T-helper 2 cell treated with Interferon-gamma antibody and Interleukin-4, amounts not matched to agents 5 μg/mL and 100 μg/mL, for 36 hours (primary cell): ENCODE measurements at regions not wholly inside any gene's neighbourhood (a gene's known extent, or its start where the extent isn't known, plus 50 kb on each side); places are given as distances from the start of the nearest gene placed in this dataset.

Experiments
- DNase-seq: peaks from one replicate; pipeline ENCODE4 v3.0.0; 2021; ENCODE audit warnings: low spot score
- H3K27ac Mint-ChIP-seq: one replicate; pipeline ENCODE4 v1.8.0; 2021; ENCODE audit warnings: mild to moderate bottlenecking, mixed read lengths
- H3K27me3 Mint-ChIP-seq: one replicate; pipeline ENCODE4 v1.8.0; 2021; ENCODE audit warnings: low read depth, mixed read lengths
- H3K36me3 Mint-ChIP-seq: one replicate; pipeline ENCODE4 v1.8.0; 2021; ENCODE audit warnings: low read depth, mixed read lengths
- H3K4me1 Mint-ChIP-seq: one replicate; pipeline ENCODE4 v1.8.0; 2021; ENCODE audit warnings: low read depth, mixed read lengths
- H3K4me3 Mint-ChIP-seq: one replicate; pipeline ENCODE4 v1.8.0; 2022; ENCODE audit warnings: mild to moderate bottlenecking, moderate library complexity, mixed read lengths
- H3K9me3 Mint-ChIP-seq: one replicate; pipeline ENCODE4 v1.8.0; 2021; ENCODE audit warnings: mixed read lengths

DNA sequence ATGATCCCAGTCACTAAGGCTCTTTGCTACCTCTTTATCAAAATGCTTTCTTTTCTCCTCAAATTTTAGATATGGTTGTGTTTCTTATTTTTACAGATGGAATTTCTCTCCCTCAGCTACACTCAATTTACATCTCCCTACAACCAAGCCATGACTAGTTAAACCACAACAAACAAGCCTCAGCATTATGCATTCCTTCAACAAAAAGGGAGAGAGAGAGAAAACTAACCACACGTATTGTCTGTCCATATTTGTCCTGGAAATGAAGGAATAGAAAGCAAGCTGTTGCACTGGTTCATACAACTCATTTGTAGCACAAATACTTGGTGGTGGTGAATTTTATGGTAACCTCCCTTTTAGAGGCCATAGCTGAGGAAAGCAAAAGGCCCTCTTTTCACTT is 286.4 kb downstream of the AHR start:
- H3K9me3 Mint-ChIP-seq = no peaks in the 10 kb centered on the region
- H3K36me3 Mint-ChIP-seq = no peaks in the 10 kb centered on the region
- no peaks in the 10 kb centered on the region for H3K27me3 Mint-ChIP-seq
- DNase-seq = no peak
- H3K4me3 Mint-ChIP-seq = no peak overlapping the region
- H3K27ac Mint-ChIP-seq = no peak overlapping the region
- H3K4me1 Mint-ChIP-seq = peaks cover 3% of the 10 kb centered on the region

DNA sequence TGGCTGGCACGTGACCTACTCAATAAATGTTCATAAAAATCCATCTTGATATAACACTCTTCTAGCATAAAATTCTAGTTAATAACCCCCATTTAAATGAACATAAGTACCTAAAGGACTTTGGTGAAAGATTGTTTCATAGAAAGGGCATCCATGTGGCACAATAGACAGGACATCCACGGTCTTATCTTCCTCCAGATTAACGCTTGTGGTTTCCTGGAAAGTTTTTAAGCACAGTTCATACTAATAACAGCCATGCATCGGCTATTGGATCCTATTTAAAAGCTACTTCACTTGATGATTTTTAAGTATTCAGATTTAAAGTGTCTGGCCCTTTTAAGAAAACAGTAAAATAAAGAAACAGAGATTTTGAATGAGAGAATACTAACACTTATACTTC is 288.3 kb downstream of the AHR start:
- H3K4me3 Mint-ChIP-seq = no peak overlapping the region
- H3K27me3 Mint-ChIP-seq = no peaks in the 10 kb centered on the region
- no peak overlapping the region for H3K27ac Mint-ChIP-seq
- no peaks in the 10 kb centered on the region for H3K36me3 Mint-ChIP-seq
- no peaks in the 10 kb centered on the region for H3K9me3 Mint-ChIP-seq
- DNase-seq = no peak
- H3K4me1 Mint-ChIP-seq = peaks cover 3% of the 10 kb centered on the region

DNA sequence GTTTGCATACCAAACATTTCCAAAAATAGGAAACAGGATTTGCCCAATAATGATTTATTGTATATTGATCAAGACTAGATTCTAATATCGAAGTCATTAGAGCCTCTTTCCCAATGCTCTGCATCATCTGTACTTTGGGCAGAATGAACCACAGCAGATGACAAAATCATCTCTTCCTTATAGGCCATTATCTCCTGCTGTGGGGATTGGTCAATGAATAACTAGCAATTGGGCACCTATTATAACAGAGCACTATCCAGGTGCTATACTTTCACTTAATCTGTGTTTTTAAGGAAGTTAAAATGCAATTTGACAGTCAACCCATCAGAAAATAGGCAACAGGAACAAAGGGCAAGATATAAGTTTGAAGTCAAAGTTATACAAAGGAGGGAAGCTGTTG is 290.3 kb downstream of the AHR start:
- no peaks in the 10 kb centered on the region for H3K9me3 Mint-ChIP-seq
- H3K27me3 Mint-ChIP-seq = peaks cover 2% of the 10 kb centered on the region
- no peak for DNase-seq
- H3K36me3 Mint-ChIP-seq = no peaks in the 10 kb centered on the region
- H3K27ac Mint-ChIP-seq = no peak overlapping the region
- no peak overlapping the region for H3K4me3 Mint-ChIP-seq
- no peaks in the 10 kb centered on the region for H3K4me1 Mint-ChIP-seq

DNA sequence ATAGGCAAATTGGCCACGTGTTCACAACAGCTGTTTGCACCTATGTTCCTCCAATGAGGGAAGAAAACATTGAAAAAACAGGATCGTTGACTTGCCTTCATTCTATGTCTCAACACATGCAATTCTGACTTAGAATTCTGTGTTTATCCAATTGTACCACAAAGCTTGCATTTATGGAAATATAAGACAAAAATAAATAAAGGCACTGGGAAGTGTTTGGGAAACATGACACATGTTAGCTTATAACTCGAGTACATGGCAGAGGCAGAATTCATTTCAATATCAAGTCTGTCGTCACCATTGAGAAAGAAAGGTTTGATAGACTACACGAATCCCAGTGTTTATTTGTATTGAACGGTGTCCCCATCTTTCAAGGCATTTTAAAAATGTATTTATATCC is 291.2 kb downstream of the AHR start:
- no peaks in the 10 kb centered on the region for H3K4me1 Mint-ChIP-seq
- no peak overlapping the region for H3K4me3 Mint-ChIP-seq
- no peak overlapping the region for H3K27ac Mint-ChIP-seq
- H3K9me3 Mint-ChIP-seq = no peaks in the 10 kb centered on the region
- no peaks in the 10 kb centered on the region for H3K36me3 Mint-ChIP-seq
- DNase-seq = no peak
- H3K27me3 Mint-ChIP-seq = peaks cover 2% of the 10 kb centered on the region

DNA sequence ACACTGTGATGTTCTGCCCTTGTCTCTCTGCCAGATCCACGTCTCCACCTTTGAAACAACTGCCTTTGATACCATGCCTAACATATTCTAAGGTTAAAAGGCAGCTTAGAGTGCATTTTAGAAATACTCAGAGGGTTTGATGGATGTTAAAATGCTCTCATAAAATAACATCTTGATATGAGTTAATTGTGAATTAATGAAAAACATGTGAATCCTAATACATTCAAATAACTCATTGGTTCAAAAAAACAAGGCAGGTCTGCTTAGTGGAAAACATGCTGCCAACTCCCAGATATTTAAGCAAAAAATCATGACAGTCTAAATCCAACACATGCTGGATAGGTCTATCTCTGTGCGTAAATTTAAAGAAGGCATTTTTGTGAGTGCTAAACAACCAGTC is 291.8 kb downstream of the AHR start:
- Mint-ChIP-seq H3K4me3 (no peak overlapping the region), H3K9me3 (no peaks in the 10 kb centered on the region), H3K27me3 (peaks cover 2% of the 10 kb centered on the region), H3K36me3 (no peaks in the 10 kb centered on the region), H3K4me1 (no peaks in the 10 kb centered on the region), H3K27ac (no peak overlapping the region)
- DNase-seq = no peak

DNA sequence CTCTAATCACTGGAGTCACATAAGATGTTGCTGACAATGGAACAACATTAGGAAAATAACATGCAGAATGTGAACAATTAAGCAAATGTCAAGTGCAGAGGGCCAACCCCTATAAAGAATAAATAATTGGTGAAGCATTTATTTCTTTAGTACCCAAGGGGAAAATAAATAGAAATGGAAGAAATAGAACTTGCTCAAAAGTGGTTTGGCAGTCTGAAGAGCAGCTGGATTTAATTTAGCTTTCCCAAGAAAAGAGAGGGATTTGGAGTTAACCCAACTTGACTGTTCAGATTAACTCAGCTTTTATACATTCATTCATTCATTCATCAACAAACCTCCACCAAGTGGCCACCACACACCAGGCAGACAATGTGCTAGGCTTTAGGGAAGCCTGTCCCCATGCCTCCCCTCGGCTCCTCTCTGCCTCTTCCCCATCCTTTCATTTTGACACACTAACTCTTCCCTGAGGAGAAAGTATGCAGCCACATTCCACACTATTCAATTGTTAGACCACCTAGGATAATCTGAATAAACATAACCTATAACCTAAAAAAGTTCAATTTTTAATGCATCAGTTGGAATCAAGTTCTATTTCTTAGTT is 295.5 kb downstream of the AHR start:
- Mint-ChIP-seq H3K27me3 (peaks cover 2% of the 10 kb centered on the region), H3K4me3 (no peak overlapping the region), H3K4me1 (no peaks in the 10 kb centered on the region), H3K36me3 (no peaks in the 10 kb centered on the region), H3K9me3 (no peaks in the 10 kb centered on the region), H3K27ac (no peak overlapping the region)
- DNase-seq = no peak

DNA sequence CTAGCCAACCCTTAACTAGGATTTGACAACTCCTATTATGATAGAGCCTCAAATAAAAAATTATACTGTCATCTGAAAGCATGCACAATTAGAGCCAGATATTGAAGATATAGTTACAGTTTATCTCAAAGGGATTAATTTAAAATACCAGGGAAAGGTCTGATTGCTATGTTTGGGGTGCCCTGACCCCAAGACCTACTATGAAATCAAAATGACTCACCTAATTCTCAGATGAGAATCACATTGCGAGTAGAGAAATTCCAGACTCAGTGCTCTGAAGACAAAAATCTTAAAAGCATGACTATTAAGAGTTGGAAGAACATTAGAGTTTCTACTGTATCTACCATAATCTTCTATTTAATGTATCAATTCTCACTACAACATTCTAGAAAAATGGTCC is 297.1 kb downstream of the AHR start:
- Mint-ChIP-seq H3K27ac (no peak overlapping the region), H3K4me1 (no peaks in the 10 kb centered on the region), H3K27me3 (peaks cover 2% of the 10 kb centered on the region), H3K36me3 (no peaks in the 10 kb centered on the region), H3K4me3 (no peak overlapping the region), H3K9me3 (no peaks in the 10 kb centered on the region)
- DNase-seq = no peak

DNA sequence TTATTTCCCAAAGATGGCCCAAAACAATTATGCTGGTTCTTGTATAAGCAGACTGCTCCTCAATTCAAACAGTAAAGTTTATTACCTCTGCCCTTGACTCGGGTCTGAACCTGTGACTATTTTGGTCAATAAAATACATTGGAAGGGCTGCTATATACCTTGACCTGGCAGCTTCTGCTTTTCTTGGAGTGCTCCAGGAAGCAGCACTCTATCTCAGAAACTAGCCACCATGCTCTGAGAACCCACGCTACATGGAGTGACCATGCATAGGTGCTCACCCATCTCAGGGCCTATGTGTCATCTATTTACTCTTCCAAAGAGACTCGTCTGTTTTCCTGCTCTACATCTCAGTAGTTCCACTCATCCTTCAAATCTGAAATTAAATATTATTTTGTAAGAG is 299.9 kb downstream of the AHR start:
- no peak overlapping the region for H3K4me3 Mint-ChIP-seq
- H3K27ac Mint-ChIP-seq = no peak overlapping the region
- DNase-seq = no peak
- H3K27me3 Mint-ChIP-seq = no peaks in the 10 kb centered on the region
- H3K36me3 Mint-ChIP-seq = no peaks in the 10 kb centered on the region
- H3K4me1 Mint-ChIP-seq = no peaks in the 10 kb centered on the region
- H3K9me3 Mint-ChIP-seq = no peaks in the 10 kb centered on the region

DNA sequence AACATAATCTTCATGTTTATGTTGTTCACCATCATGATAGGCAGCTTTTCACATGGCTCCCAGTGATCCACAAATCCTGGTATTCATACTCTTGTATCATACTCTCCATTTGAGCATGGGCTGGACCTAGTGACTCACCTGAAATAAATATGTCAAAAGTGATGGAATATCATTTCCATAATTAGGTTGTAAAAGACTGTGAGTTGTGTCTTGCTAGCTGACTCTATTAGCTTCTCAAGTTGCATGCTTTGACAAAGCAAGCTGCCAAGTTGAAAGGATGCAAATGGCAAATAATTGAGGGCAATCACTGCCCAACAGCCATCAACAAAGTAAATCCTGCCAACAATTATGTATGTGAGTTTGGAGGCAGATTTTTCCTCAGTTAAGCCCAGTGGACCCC is 300.4 kb downstream of the AHR start:
- H3K4me1 Mint-ChIP-seq = no peaks in the 10 kb centered on the region
- no peaks in the 10 kb centered on the region for H3K27me3 Mint-ChIP-seq
- no peaks in the 10 kb centered on the region for H3K36me3 Mint-ChIP-seq
- H3K27ac Mint-ChIP-seq = no peak overlapping the region
- DNase-seq = no peak
- H3K9me3 Mint-ChIP-seq = peaks cover 5% of the 10 kb centered on the region
- H3K4me3 Mint-ChIP-seq = no peak overlapping the region

DNA sequence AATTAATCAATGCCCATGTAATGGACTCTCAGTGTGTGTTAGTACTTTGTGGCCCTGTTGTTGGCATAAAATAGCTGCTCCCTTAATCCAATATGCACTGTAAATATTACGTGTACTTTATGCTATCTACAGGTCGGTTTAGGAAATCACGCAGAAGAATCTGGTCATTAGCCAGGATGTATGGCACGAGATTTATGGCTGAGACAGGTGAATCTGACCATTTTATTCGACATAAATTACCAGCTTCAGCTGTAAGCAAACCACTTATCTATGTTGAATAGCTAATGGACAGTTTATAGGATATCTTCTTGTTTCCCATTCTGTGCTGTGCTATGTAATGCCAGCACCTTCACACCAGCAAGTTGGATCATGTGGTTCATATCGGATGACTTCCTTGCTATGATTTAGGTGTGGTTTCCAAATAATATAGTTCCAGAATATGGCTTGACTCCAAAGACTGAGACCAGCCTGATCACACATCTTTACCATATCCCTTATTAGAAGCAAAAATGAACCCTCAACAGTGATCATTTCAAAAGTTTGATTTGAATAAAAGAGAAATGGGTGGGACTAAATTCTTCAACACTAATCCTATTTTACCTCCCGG is 301.4 kb downstream of the AHR start:
- Mint-ChIP-seq H3K27ac (no peak overlapping the region), H3K27me3 (no peaks in the 10 kb centered on the region), H3K4me3 (no peak overlapping the region), H3K36me3 (no peaks in the 10 kb centered on the region), H3K4me1 (no peaks in the 10 kb centered on the region), H3K9me3 (peaks cover 9% of the 10 kb centered on the region)
- DNase-seq = no peak

DNA sequence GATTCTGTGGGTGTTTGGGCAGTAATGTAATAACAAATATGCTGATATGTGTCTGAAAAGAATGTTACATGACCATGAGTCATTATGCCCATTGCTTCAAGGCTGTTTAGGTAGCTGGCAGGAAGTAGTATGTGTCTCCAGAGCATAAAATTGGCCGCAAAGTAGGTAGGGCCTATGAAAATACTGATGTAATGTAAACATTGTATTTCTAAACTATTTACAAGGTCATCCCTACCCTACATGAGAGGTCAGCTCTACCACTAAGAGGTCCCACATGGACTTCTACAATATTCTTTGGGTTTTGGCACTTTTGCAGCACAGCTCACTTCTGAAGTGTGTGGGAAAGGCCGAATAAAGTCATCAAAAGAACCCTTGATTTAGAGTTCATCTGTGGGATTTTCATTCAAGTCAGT is 301.9 kb downstream of the AHR start:
- Mint-ChIP-seq H3K36me3 (no peaks in the 10 kb centered on the region), H3K27me3 (no peaks in the 10 kb centered on the region), H3K9me3 (peaks cover 11% of the 10 kb centered on the region), H3K4me1 (no peaks in the 10 kb centered on the region), H3K27ac (no peak overlapping the region), H3K4me3 (no peak overlapping the region)
- DNase-seq = no peak

DNA sequence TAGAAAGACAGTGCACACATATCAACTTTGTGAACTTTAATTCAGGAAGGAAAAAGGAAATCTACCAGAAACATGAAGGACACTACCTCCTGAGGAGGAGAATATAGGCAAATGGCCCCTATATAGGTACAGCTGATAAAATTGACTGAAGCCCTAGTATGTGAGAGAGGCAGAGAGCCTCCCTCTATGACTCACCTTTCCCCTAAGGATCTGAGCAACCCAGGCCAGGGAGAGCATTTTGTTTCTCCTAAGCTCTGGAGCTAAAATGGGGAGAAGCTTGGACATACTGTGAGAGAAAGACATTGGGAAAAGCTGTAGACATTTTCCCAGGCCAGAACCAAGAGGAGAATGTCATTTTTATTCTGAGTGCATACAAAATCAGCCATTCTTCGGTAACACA is 303.5 kb downstream of the AHR start:
- DNase-seq = no peak
- Mint-ChIP-seq H3K4me3 (no peak overlapping the region), H3K4me1 (no peaks in the 10 kb centered on the region), H3K27me3 (no peaks in the 10 kb centered on the region), H3K27ac (no peak overlapping the region), H3K36me3 (no peaks in the 10 kb centered on the region), H3K9me3 (peaks cover 11% of the 10 kb centered on the region)

DNA sequence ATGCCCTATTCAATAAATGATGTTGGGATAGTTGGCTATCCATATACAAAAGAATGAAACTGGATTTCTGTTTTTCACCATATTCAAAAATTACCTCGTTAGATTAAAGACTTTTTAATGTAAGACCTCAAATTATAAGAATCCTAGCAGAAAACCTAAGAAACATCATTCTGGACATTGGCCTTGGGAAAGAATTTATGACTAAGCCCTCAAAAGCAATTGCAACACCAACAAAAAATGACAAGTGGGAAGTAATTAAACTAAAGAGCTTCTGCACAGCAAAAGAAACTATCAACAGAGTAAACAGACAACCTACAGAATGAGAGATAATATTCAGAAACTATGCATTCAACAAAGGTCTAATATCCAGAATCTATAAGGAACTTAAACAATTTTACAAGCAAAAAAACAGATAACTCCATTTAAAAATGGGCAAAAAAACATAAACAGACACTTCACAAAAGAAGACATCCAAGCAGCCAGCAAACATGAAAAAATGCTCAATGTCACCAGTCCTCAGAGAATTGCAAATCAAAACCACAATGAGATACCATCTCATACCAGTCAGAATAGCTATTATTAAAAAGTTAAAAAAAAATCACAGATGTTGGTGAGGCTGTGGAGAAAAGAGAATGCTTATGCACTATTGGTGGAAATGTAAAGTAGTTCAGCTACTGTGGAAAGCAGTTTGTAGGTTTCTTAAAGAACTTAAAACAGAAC is 309.8 kb downstream of the AHR start:
- H3K4me3 Mint-ChIP-seq = no peak overlapping the region
- H3K9me3 Mint-ChIP-seq = peaks cover 11% of the 10 kb centered on the region
- H3K4me1 Mint-ChIP-seq = no peaks in the 10 kb centered on the region
- H3K27me3 Mint-ChIP-seq = no peaks in the 10 kb centered on the region
- no peak overlapping the region for H3K27ac Mint-ChIP-seq
- H3K36me3 Mint-ChIP-seq = no peaks in the 10 kb centered on the region
- DNase-seq = no peak

DNA sequence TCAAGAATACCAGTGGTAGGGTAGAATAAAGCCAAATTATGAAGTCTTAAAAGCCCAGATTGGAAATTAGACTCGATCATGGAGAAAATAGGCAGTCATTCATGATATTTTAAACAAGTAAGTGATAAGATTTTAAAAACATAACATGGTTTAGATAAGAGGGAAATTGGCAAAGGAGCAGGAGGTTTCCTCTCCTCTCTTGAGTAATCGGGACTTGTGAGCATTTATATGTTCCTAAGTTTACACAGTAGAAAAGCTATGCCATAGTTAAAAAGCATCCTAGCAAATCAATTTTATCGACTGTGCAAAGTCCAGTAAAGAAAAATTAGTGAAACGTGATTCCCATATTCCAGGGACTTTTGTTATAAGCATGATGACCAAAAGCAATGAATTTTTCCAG is 313.2 kb downstream of the AHR start:
- Mint-ChIP-seq H3K4me3 (no peak overlapping the region), H3K27ac (no peak overlapping the region), H3K9me3 (no peaks in the 10 kb centered on the region), H3K4me1 (no peaks in the 10 kb centered on the region), H3K27me3 (no peaks in the 10 kb centered on the region), H3K36me3 (no peaks in the 10 kb centered on the region)
- no peak for DNase-seq
